ENCODE measurements at regions not wholly inside any gene's neighbourhood (a gene's known extent, or its start where the extent isn't known, plus 50 kb on each side); places are given as distances from the start of the nearest gene placed in this dataset.

GRCh38 chr2:200040831-200041230, 85.4 kb downstream of the MAIP1 start:
- Histone ChIP-seq H3K4me1 (ENCODE audit: control insufficient read depth, low read depth, low read length) (peaks cover 6% of the 10 kb centered on the region), H3K36me3 (ENCODE audit: control insufficient read depth, low read depth, low read length) (no peaks in the 10 kb centered on the region), H3K9me3 (ENCODE audit: control insufficient read depth, low read depth, low read length) (peaks cover 3% of the 10 kb centered on the region), H3K27ac (ENCODE audit: low read length) (no peak overlapping the region), H3K27me3 (ENCODE audit: control insufficient read depth, insufficient read depth, low read length) (no peaks in the 10 kb centered on the region), H3K9ac (ENCODE audit: low read length) (no peak overlapping the region), H3K4me3 (ENCODE audit: low read length) (no peak overlapping the region)

- H3K27ac ChIP-seq (ENCODE audit: low read length) = no peak overlapping the region
- no peak overlapping the region for H3K4me3 ChIP-seq (ENCODE audit: low read length)
- no peaks in the 10 kb centered on the region for H3K27me3 ChIP-seq (ENCODE audit: control insufficient read depth, insufficient read depth, low read length)
- peaks cover 5% of the 10 kb centered on the region for H3K9me3 ChIP-seq (ENCODE audit: control insufficient read depth, low read depth, low read length)
- no peaks in the 10 kb centered on the region for H3K36me3 ChIP-seq (ENCODE audit: control insufficient read depth, low read depth, low read length)
- H3K9ac ChIP-seq (ENCODE audit: low read length) = no peak overlapping the region
- H3K4me1 ChIP-seq (ENCODE audit: control insufficient read depth, low read depth, low read length) = peaks cover 6% of the 10 kb centered on the region
Measured at GRCh38 chr2:200041639-200042038, 86.3 kb downstream of the MAIP1 start.

- no peaks in the 10 kb centered on the region for H3K27me3 ChIP-seq (ENCODE audit: control insufficient read depth, insufficient read depth, low read length)
- peaks cover 6% of the 10 kb centered on the region for H3K4me1 ChIP-seq (ENCODE audit: control insufficient read depth, low read depth, low read length)
- H3K27ac ChIP-seq (ENCODE audit: low read length) = no peak overlapping the region
Measured at GRCh38 chr2:200042102-200042735, 86.8 kb downstream of the MAIP1 start.

GRCh38 chr2:200042944-200043343, 87.6 kb downstream of the MAIP1 start:
- Histone ChIP-seq H3K27ac (ENCODE audit: low read length) (no peak overlapping the region), H3K36me3 (ENCODE audit: control insufficient read depth, low read depth, low read length) (no peaks in the 10 kb centered on the region)

More at GRCh38 chr2:200042102-200042735, 86.8 kb downstream of the MAIP1 start:
- Histone ChIP-seq H3K9me3 (ENCODE audit: control insufficient read depth, low read depth, low read length) (peaks cover 5% of the 10 kb centered on the region), H3K4me3 (ENCODE audit: low read length) (no peak overlapping the region), H3K36me3 (ENCODE audit: control insufficient read depth, low read depth, low read length) (no peaks in the 10 kb centered on the region), H3K9ac (ENCODE audit: low read length) (no peak overlapping the region)

GRCh38 chr2:200044453-200044852, 89.1 kb downstream of the MAIP1 start:
- peaks cover 5% of the 10 kb centered on the region for H3K9me3 ChIP-seq (ENCODE audit: control insufficient read depth, low read depth, low read length)
- no peak overlapping the region for H3K27ac ChIP-seq (ENCODE audit: low read length)
- no peaks in the 10 kb centered on the region for H3K27me3 ChIP-seq (ENCODE audit: control insufficient read depth, insufficient read depth, low read length)
- H3K4me3 ChIP-seq (ENCODE audit: low read length) = no peak overlapping the region
- H3K36me3 ChIP-seq (ENCODE audit: control insufficient read depth, low read depth, low read length) = no peaks in the 10 kb centered on the region
- peaks cover 5% of the 10 kb centered on the region for H3K4me1 ChIP-seq (ENCODE audit: control insufficient read depth, low read depth, low read length)
- no peak overlapping the region for H3K9ac ChIP-seq (ENCODE audit: low read length)

More at GRCh38 chr2:200042944-200043343, 87.6 kb downstream of the MAIP1 start:
- Histone ChIP-seq H3K4me3 (ENCODE audit: low read length) (no peak overlapping the region), H3K27me3 (ENCODE audit: control insufficient read depth, insufficient read depth, low read length) (no peaks in the 10 kb centered on the region), H3K9ac (ENCODE audit: low read length) (no peak overlapping the region), H3K9me3 (ENCODE audit: control insufficient read depth, low read depth, low read length) (peaks cover 5% of the 10 kb centered on the region), H3K4me1 (ENCODE audit: control insufficient read depth, low read depth, low read length) (peaks cover 6% of the 10 kb centered on the region)

GRCh38 chr2:200048421-200048820, 93.0 kb downstream of the MAIP1 start:
- Histone ChIP-seq H3K9me3 (ENCODE audit: control insufficient read depth, low read depth, low read length) (peaks cover 5% of the 10 kb centered on the region), H3K27me3 (ENCODE audit: control insufficient read depth, insufficient read depth, low read length) (no peaks in the 10 kb centered on the region), H3K36me3 (ENCODE audit: control insufficient read depth, low read depth, low read length) (no peaks in the 10 kb centered on the region), H3K4me3 (ENCODE audit: low read length) (no peak overlapping the region), H3K9ac (ENCODE audit: low read length) (no peak overlapping the region), H3K27ac (ENCODE audit: low read length) (no peak overlapping the region), H3K4me1 (ENCODE audit: control insufficient read depth, low read depth, low read length) (no peaks in the 10 kb centered on the region)

GRCh38 chr2:200049086-200049485, 93.7 kb downstream of the MAIP1 start:
- H3K9me3 ChIP-seq (ENCODE audit: control insufficient read depth, low read depth, low read length) = peaks cover 5% of the 10 kb centered on the region
- H3K4me3 ChIP-seq (ENCODE audit: low read length) = no peak overlapping the region
- H3K27me3 ChIP-seq (ENCODE audit: control insufficient read depth, insufficient read depth, low read length) = no peaks in the 10 kb centered on the region
- no peaks in the 10 kb centered on the region for H3K36me3 ChIP-seq (ENCODE audit: control insufficient read depth, low read depth, low read length)
- no peak overlapping the region for H3K9ac ChIP-seq (ENCODE audit: low read length)
- no peak overlapping the region for H3K27ac ChIP-seq (ENCODE audit: low read length)
- no peaks in the 10 kb centered on the region for H3K4me1 ChIP-seq (ENCODE audit: control insufficient read depth, low read depth, low read length)

GRCh38 chr2:200050921-200051610, 95.7 kb downstream of the MAIP1 start:
- H3K27ac ChIP-seq (ENCODE audit: low read length) = no peak overlapping the region
- H3K36me3 ChIP-seq (ENCODE audit: control insufficient read depth, low read depth, low read length) = no peaks in the 10 kb centered on the region
- H3K4me1 ChIP-seq (ENCODE audit: control insufficient read depth, low read depth, low read length) = peaks cover 4% of the 10 kb centered on the region
- H3K4me3 ChIP-seq (ENCODE audit: low read length) = no peak overlapping the region
- no peak overlapping the region for H3K9ac ChIP-seq (ENCODE audit: low read length)
- H3K27me3 ChIP-seq (ENCODE audit: control insufficient read depth, insufficient read depth, low read length) = no peaks in the 10 kb centered on the region
- no peaks in the 10 kb centered on the region for H3K9me3 ChIP-seq (ENCODE audit: control insufficient read depth, low read depth, low read length)

GRCh38 chr2:200051611-200051945, 96.2 kb downstream of the MAIP1 start:
- Histone ChIP-seq H3K4me3 (ENCODE audit: low read length) (no peak overlapping the region), H3K4me1 (ENCODE audit: control insufficient read depth, low read depth, low read length) (peaks cover 4% of the 10 kb centered on the region), H3K27ac (ENCODE audit: low read length) (no peak overlapping the region), H3K36me3 (ENCODE audit: control insufficient read depth, low read depth, low read length) (no peaks in the 10 kb centered on the region), H3K9ac (ENCODE audit: low read length) (no peak overlapping the region), H3K9me3 (ENCODE audit: control insufficient read depth, low read depth, low read length) (no peaks in the 10 kb centered on the region), H3K27me3 (ENCODE audit: control insufficient read depth, insufficient read depth, low read length) (no peaks in the 10 kb centered on the region)

GRCh38 chr2:200052627-200053026, 97.2 kb downstream of the MAIP1 start:
- H3K36me3 ChIP-seq (ENCODE audit: control insufficient read depth, low read depth, low read length) = no peaks in the 10 kb centered on the region
- H3K27ac ChIP-seq (ENCODE audit: low read length) = no peak overlapping the region
- H3K9me3 ChIP-seq (ENCODE audit: control insufficient read depth, low read depth, low read length) = no peaks in the 10 kb centered on the region
- no peak overlapping the region for H3K4me3 ChIP-seq (ENCODE audit: low read length)
- no peak overlapping the region for H3K9ac ChIP-seq (ENCODE audit: low read length)
- peaks cover 4% of the 10 kb centered on the region for H3K4me1 ChIP-seq (ENCODE audit: control insufficient read depth, low read depth, low read length)
- H3K27me3 ChIP-seq (ENCODE audit: control insufficient read depth, insufficient read depth, low read length) = no peaks in the 10 kb centered on the region

- Histone ChIP-seq H3K4me3 (ENCODE audit: low read length) (no peak overlapping the region), H3K36me3 (ENCODE audit: control insufficient read depth, low read depth, low read length) (no peaks in the 10 kb centered on the region), H3K9me3 (ENCODE audit: control insufficient read depth, low read depth, low read length) (no peaks in the 10 kb centered on the region), H3K4me1 (ENCODE audit: control insufficient read depth, low read depth, low read length) (peaks cover 4% of the 10 kb centered on the region), H3K9ac (ENCODE audit: low read length) (no peak overlapping the region), H3K27me3 (ENCODE audit: control insufficient read depth, insufficient read depth, low read length) (no peaks in the 10 kb centered on the region), H3K27ac (ENCODE audit: low read length) (no peak overlapping the region)
Measured at GRCh38 chr2:200054681-200055468, 99.5 kb downstream of the MAIP1 start.
